H1 (cell line): ENCODE measurements at regions not wholly inside any gene's neighbourhood (a gene's known extent, or its start where the extent isn't known, plus 50 kb on each side); places are given as distances from the start of the nearest gene placed in this dataset.
"Not testable (repeated sequence)": the region's sequence is repeated elsewhere in the genome, so short reads cannot be mapped to it uniquely, and the experiment has no call there.

Source experiments
- CTCF ChIP-seq, 3 experiments: IDR thresholded peaks; 1 replicate in 2 of 3; 2 replicates in 1 of 3; pipeline versions ENCODE4 v1.5.1 to v1.6.1; 2011; ENCODE audit warnings: low read length in 3 of 3, mild to moderate bottlenecking in 3 of 3, inconsistent platforms in 2 of 3, low read depth in 1 of 3, moderate library complexity in 1 of 3; ENCODE audit not compliant: insufficient read depth in 1 of 3; ENCODE audit errors: control extremely low read depth in 1 of 3
- EP300 ChIP-seq, 2 experiments: IDR thresholded peaks; 1 replicate in 1 of 2; 2 replicates in 1 of 2; pipeline ENCODE4 v1.6.1; 2011 to 2012; ENCODE audit warnings: low read depth in 2 of 2, low read length in 2 of 2, mild to moderate bottlenecking in 2 of 2, borderline replicate concordance in 1 of 2, inconsistent platforms in 1 of 2, moderate library complexity in 1 of 2
- GABPA ChIP-seq: IDR thresholded peaks from 2 replicates; pipeline ENCODE4 v1.6.1; 2011; ENCODE audit warnings: mild to moderate bottlenecking, low read length, moderate library complexity, borderline replicate concordance; ENCODE audit not compliant: insufficient read depth
- JUN ChIP-seq: IDR thresholded peaks from 2 replicates; pipeline ENCODE4 v1.6.1; 2011; ENCODE audit warnings: low read depth, mild to moderate bottlenecking, improper control_type of control experiment, low read length
- KDM4A ChIP-seq: IDR thresholded peaks from one replicate; pipeline ENCODE4 v1.7.1; 2012; ENCODE audit warnings: low read depth, mild to moderate bottlenecking, moderate library complexity, low read length, inconsistent platforms; ENCODE audit not compliant: severe bottlenecking
- MAX ChIP-seq: IDR thresholded peaks from 2 replicates; pipeline ENCODE4 v1.6.1; 2012; ENCODE audit warnings: inconsistent platforms
- NRF1 ChIP-seq: IDR thresholded peaks from 2 replicates; pipeline ENCODE4 v1.6.1; 2011; ENCODE audit warnings: mild to moderate bottlenecking, low read depth, low read length, improper control_type of control experiment
- POLR2A ChIP-seq, 2 experiments: IDR thresholded peaks; 1 replicate in 1 of 2; 2 replicates in 1 of 2; pipeline ENCODE4 v1.6.1; 2011; ENCODE audit warnings: low read depth in 2 of 2, low read length in 2 of 2, mild to moderate bottlenecking in 2 of 2; ENCODE audit errors: control extremely low read depth in 1 of 2
- SIRT6 ChIP-seq: IDR thresholded peaks from one replicate; pipeline ENCODE4 v1.7.1; 2012; ENCODE audit warnings: low read length, inconsistent platforms
- SP1 ChIP-seq: IDR thresholded peaks from 2 replicates; pipeline ENCODE4 v1.6.1; 2011; ENCODE audit warnings: low read depth, low read length
- SP4 ChIP-seq: IDR thresholded peaks from 2 replicates; pipeline ENCODE4 v1.6.1; 2012; ENCODE audit warnings: low read length, inconsistent platforms
- TAF1 ChIP-seq: IDR thresholded peaks from 2 replicates; pipeline ENCODE4 v1.6.1; 2011; ENCODE audit warnings: mild to moderate bottlenecking, low read depth, low read length
- YY1 ChIP-seq: IDR thresholded peaks from 2 replicates; pipeline ENCODE4 v1.6.1; 2011; ENCODE audit warnings: low read depth, mild to moderate bottlenecking, low read length

GRCh38 chr21:27921421-27921820 is 954.5 kb upstream of the ADAMTS5 start:
- not testable (repeated sequence) for TF ChIP-seq TAF1; CTCF (IDR thresholded peaks at IDR 0.05; ENCODE audit: control extremely low read depth in 1 of 3, insufficient read depth in 1 of 3, low read depth in 1 of 3, low read length in 3 of 3); SP4; KDM4A; SP1; NRF1; JUN; SIRT6; POLR2A (IDR thresholded peaks at IDR 0.05; ENCODE audit: control extremely low read depth in 1 of 2, low read depth in 2 of 2, low read length in 2 of 2); EP300 (IDR thresholded peaks at IDR 0.05; ENCODE audit: borderline replicate concordance in 1 of 2, low read depth in 2 of 2, low read length in 2 of 2); YY1; GABPA; MAX
